OCI-LY1 (cell line): ENCODE measurements at regions not wholly inside any gene's neighbourhood (a gene's known extent, or its start where the extent isn't known, plus 50 kb on each side); places are given as distances from the start of the nearest gene placed in this dataset.

Experiments
- H2AFZ ChIP-seq: fragments of 200-600 bp; sonication (generic), shearing (Covaris generic); 2 replicates; pipeline ENCODE4 v1.6.0; 2014; ENCODE audit warnings: antibody characterized with exemption, mild to moderate bottlenecking, low read length
- H3F3A ChIP-seq: fragments of 200-600 bp; sonication (generic), shearing (Covaris generic); 2 replicates; pipeline ENCODE4 v1.6.0; 2014; ENCODE audit warnings: mild to moderate bottlenecking, antibody characterized with exemption, low read length, moderate library complexity; ENCODE audit not compliant: insufficient read depth
- H3K27ac ChIP-seq: fragments of 200-600 bp; sonication (generic); 2 replicates; pipeline ENCODE4 v1.5.1; 2014; ENCODE audit warnings: low read length, mixed run types, mild to moderate bottlenecking, low read depth; ENCODE audit not compliant: poor library complexity, severe bottlenecking
- H3K27me3 ChIP-seq: fragments of 200-600 bp; sonication (generic); 2 replicates; pipeline ENCODE4 v1.6.0; 2014; ENCODE audit warnings: antibody characterized with exemption, mild to moderate bottlenecking, low read length, moderate library complexity; ENCODE audit not compliant: insufficient read depth
- H3K36me3 ChIP-seq: fragments of 200-600 bp; sonication (generic); 2 replicates; pipeline ENCODE4 v1.6.1; 2014; ENCODE audit warnings: mild to moderate bottlenecking, antibody characterized with exemption, low read length, moderate library complexity, mixed read lengths; ENCODE audit not compliant: insufficient read depth
- H3K4me1 ChIP-seq: fragments of 200-600 bp; sonication (generic); 2 replicates; pipeline ENCODE4 v1.5.1; 2014; ENCODE audit warnings: mild to moderate bottlenecking, low read length, moderate library complexity; ENCODE audit not compliant: insufficient read depth, severe bottlenecking
- H3K4me2 ChIP-seq: fragments of 200-600 bp; sonication (generic), shearing (Covaris generic); 2 replicates; pipeline ENCODE4 v1.6.1; 2014; ENCODE audit warnings: low read length
- H3K4me3 ChIP-seq: fragments of 200-600 bp; sonication (generic); 2 replicates; pipeline ENCODE4 v1.5.1; 2014; ENCODE audit warnings: low read length, low read depth, mild to moderate bottlenecking, mixed read lengths; ENCODE audit not compliant: poor library complexity, severe bottlenecking
- H3K79me2 ChIP-seq: fragments of 200-600 bp; shearing (Covaris generic); 2 replicates; pipeline ENCODE4 v1.6.1; 2016; ENCODE audit warnings: mixed run types, low read length, mixed read lengths; ENCODE audit not compliant: insufficient read depth
- H3K9ac ChIP-seq: fragments of 200-600 bp; sonication (generic), shearing (Covaris generic); 2 replicates; pipeline ENCODE4 v1.6.1; 2014; ENCODE audit warnings: mild to moderate bottlenecking, low read length, mixed read lengths
- H3K9me2 ChIP-seq: fragments of 200-600 bp; sonication (generic), shearing (Covaris generic); 2 replicates; pipeline ENCODE4 v1.6.1; 2014; ENCODE audit warnings: low read depth, mild to moderate bottlenecking, low read length, mixed read lengths
- H3K9me3 ChIP-seq: fragments of 200-600 bp; shearing (Covaris generic); 2 replicates; pipeline ENCODE4 v1.6.1; 2014; ENCODE audit warnings: low read length, mixed read lengths
- H4K20me1 ChIP-seq: fragments of 200-600 bp; sonication (generic), shearing (Covaris generic); 2 replicates; pipeline ENCODE4 v1.6.0; 2016; ENCODE audit warnings: mild to moderate bottlenecking, low read length; ENCODE audit not compliant: insufficient read depth
- EZH2 ChIP-seq: fragments of 200-600 bp; sonication (generic), shearing (Covaris generic); IDR thresholded peaks from 2 replicates; pipeline ENCODE4 v1.8.0; 2017; ENCODE audit warnings: borderline replicate concordance, mixed run types, mild to moderate bottlenecking, antibody characterized with exemption, low read length, moderate library complexity, mixed read lengths
- TF ChIP-seq, protein P1 (sequence below): fragments of 200-600 bp; sonication (generic), shearing (Covaris generic); IDR thresholded peaks from 2 replicates; pipeline ENCODE4 v1.5.1; 2017; ENCODE audit warnings: mild to moderate bottlenecking, antibody characterized with exemption, low read length, moderate library complexity, mixed read lengths

DNA sequence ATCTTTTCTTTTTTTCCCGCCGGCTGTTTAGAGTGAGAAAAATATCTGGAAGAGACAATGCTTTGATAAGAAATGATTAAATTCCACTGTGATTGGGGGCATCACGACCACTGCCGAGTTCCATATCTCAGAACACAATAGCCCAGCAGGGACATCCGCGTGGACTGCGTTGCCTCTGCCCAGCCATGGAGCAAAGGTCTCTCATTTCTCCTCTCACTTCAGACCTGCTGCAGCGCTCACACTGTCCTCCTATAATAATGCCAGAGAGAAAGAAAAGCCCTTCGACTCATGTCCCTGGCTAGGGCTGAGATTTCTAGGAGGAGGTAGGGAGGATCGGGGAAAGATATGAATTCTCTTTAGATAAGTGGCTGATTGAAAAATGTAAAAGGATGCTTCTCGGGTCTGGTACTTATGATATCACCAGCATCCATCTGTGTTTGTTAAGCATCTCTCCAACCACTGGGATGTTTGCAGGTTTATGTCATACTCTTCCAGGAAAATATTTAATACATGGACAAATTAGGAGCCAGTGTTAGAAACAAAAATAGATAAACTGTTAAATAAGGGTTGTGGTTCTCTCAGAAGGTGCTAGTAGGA lies 472.9 kb upstream of the AKR1E2 start:
- Histone ChIP-seq H3K36me3 (no peaks in the 10 kb centered on the region), H3K4me2 (no peak overlapping the region), H3K9me3 (no peaks in the 10 kb centered on the region), H3K79me2 (no peaks in the 10 kb centered on the region), H3K4me1 (no peaks in the 10 kb centered on the region), H3K27me3 (no peaks in the 10 kb centered on the region), H3K9me2 (no peaks in the 10 kb centered on the region), H3K27ac (no peak overlapping the region), H3K9ac (no peak overlapping the region), H2AFZ (no peak overlapping the region), H4K20me1 (no peaks in the 10 kb centered on the region), H3K4me3 (no peak overlapping the region), H3F3A (no peaks in the 10 kb centered on the region)
- TF ChIP-seq EZH2, result no peak
- TF ChIP-seq, protein P1, sequence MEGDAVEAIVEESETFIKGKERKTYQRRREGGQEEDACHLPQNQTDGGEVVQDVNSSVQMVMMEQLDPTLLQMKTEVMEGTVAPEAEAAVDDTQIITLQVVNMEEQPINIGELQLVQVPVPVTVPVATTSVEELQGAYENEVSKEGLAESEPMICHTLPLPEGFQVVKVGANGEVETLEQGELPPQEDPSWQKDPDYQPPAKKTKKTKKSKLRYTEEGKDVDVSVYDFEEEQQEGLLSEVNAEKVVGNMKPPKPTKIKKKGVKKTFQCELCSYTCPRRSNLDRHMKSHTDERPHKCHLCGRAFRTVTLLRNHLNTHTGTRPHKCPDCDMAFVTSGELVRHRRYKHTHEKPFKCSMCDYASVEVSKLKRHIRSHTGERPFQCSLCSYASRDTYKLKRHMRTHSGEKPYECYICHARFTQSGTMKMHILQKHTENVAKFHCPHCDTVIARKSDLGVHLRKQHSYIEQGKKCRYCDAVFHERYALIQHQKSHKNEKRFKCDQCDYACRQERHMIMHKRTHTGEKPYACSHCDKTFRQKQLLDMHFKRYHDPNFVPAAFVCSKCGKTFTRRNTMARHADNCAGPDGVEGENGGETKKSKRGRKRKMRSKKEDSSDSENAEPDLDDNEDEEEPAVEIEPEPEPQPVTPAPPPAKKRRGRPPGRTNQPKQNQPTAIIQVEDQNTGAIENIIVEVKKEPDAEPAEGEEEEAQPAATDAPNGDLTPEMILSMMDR, result no peak

GRCh38 chr10:4352414-4352961 lies 473.5 kb upstream of the AKR1E2 start:
- no peaks in the 10 kb centered on the region for H3K27me3 ChIP-seq
- TF ChIP-seq, protein P1, result no peak
- no peak for TF ChIP-seq EZH2
- no peaks in the 10 kb centered on the region for H3F3A ChIP-seq
- H2AFZ ChIP-seq, result no peak overlapping the region
- no peak overlapping the region for H3K9ac ChIP-seq
- H3K9me3 ChIP-seq, result no peaks in the 10 kb centered on the region
- no peaks in the 10 kb centered on the region for H3K79me2 ChIP-seq
- H3K4me2 ChIP-seq, result no peak overlapping the region
- no peak overlapping the region for H3K27ac ChIP-seq
- H3K4me3 ChIP-seq, result no peak overlapping the region
- no peaks in the 10 kb centered on the region for H3K36me3 ChIP-seq
- H3K9me2 ChIP-seq, result no peaks in the 10 kb centered on the region
- H4K20me1 ChIP-seq, result no peaks in the 10 kb centered on the region
- H3K4me1 ChIP-seq, result no peaks in the 10 kb centered on the region

DNA sequence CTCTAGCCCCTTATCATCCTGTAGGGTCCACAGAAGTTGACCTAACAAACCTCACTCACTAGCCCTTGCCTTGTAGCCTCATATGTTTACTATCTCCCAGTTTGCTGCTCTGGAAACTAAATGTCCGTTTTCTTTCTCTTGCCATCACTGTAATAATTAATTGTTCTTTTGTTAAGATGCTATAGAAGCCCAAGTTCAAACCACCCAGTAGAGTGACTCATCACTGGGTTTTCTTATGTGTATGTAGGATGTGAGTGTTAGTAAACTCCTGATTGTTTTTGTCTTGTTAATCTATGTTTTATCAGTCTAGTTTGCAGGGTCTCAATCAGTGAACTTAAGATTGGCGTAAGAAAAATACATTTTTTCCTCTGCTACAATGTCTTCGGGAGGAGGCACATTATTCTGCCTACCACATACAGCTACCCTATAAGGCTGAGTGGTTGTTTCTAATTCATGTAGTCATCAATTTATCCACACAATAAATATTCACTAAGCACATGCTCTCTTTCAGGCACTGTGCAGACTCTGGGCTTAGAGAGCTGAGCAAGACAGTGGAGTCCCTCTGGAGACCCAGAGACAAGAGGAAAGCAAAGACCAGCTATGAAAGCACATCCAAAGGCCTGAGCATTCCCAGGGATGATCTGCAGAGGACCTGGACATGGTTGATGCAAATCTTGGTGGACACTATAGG lies 474.1 kb upstream of the AKR1E2 start:
- no peak overlapping the region for H3K27ac ChIP-seq
- no peak overlapping the region for H3K4me2 ChIP-seq
- no peaks in the 10 kb centered on the region for H3K4me1 ChIP-seq
- no peaks in the 10 kb centered on the region for H3K9me3 ChIP-seq
- H3F3A ChIP-seq, result no peaks in the 10 kb centered on the region
- no peaks in the 10 kb centered on the region for H4K20me1 ChIP-seq
- no peaks in the 10 kb centered on the region for H3K27me3 ChIP-seq
- no peaks in the 10 kb centered on the region for H3K79me2 ChIP-seq
- no peak overlapping the region for H2AFZ ChIP-seq
- H3K9me2 ChIP-seq, result no peaks in the 10 kb centered on the region
- H3K4me3 ChIP-seq, result no peak overlapping the region
- no peak for TF ChIP-seq EZH2
- TF ChIP-seq, protein P1, result no peak
- no peak overlapping the region for H3K9ac ChIP-seq
- no peaks in the 10 kb centered on the region for H3K36me3 ChIP-seq
